ENCODE measurements at regions not wholly inside any gene's neighbourhood (a gene's known extent, or its start where the extent isn't known, plus 50 kb on each side); places are given as distances from the start of the nearest gene placed in this dataset.

- WGBS: 80% methylated on average over 5 of the region's 5 CpGs
- DNase-seq (ENCODE audit: low spot score in 2 of 2): no peak
- Histone ChIP-seq H3K4me3 (no peak overlapping the region), H3K27ac (no peak overlapping the region), H3K36me3 (no peaks in the 10 kb centered on the region), H3K9me3 (peaks cover 6% of the 10 kb centered on the region), H3K4me1 (no peaks in the 10 kb centered on the region), H3K27me3 (no peaks in the 10 kb centered on the region)
- TF ChIP-seq EP300 (IDR thresholded peaks at IDR 0.05): no peak
- TF ChIP-seq, protein P1, sequence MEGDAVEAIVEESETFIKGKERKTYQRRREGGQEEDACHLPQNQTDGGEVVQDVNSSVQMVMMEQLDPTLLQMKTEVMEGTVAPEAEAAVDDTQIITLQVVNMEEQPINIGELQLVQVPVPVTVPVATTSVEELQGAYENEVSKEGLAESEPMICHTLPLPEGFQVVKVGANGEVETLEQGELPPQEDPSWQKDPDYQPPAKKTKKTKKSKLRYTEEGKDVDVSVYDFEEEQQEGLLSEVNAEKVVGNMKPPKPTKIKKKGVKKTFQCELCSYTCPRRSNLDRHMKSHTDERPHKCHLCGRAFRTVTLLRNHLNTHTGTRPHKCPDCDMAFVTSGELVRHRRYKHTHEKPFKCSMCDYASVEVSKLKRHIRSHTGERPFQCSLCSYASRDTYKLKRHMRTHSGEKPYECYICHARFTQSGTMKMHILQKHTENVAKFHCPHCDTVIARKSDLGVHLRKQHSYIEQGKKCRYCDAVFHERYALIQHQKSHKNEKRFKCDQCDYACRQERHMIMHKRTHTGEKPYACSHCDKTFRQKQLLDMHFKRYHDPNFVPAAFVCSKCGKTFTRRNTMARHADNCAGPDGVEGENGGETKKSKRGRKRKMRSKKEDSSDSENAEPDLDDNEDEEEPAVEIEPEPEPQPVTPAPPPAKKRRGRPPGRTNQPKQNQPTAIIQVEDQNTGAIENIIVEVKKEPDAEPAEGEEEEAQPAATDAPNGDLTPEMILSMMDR (IDR thresholded peaks at IDR 0.05): no peak
- TF ChIP-seq POLR2AphosphoS5 (IDR thresholded peaks at IDR 0.05): no peak
- TF ChIP-seq POLR2A (IDR thresholded peaks at IDR 0.05): no peak
These were observed 947.5 kb downstream of the ANKRD7 start for GRCh38 chr7:119172043-119172442.

- no peak for TF ChIP-seq EP300 (IDR thresholded peaks at IDR 0.05)
- TF ChIP-seq, protein P1 (IDR thresholded peaks at IDR 0.05): peak; percentile 11 to 53
- no peak for DNase-seq (ENCODE audit: low spot score in 2 of 2)
- no peaks in the 10 kb centered on the region for H3K36me3 ChIP-seq
These were observed 951.6 kb downstream of the ANKRD7 start for GRCh38 chr7:119175911-119176627.

DNA sequence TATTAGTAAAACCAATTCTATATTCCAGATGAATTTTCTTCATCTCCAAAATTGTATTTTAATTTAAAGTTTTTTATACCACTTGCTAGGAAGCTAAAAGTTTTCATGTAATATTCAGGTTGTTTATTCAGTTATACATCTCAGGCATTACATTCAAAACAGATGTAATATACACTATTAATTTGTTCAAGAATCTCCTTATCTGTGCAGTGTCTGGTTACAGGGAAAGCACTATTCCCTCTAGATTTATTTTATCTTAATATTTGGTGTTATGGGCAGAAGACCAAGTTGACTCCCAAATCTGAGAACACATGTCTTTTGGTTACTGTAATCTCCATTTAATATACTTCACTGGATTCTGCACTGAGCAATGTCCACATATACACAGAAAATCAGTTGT lies 953.4 kb downstream of the ANKRD7 start:
- H3K27ac ChIP-seq: no peak overlapping the region
- DNase-seq (ENCODE audit: low spot score in 2 of 2): no peak

More at GRCh38 chr7:119175911-119176627, 951.6 kb downstream of the ANKRD7 start:
- Histone ChIP-seq H3K27ac (no peak overlapping the region), H3K27me3 (no peaks in the 10 kb centered on the region), H3K4me1 (no peaks in the 10 kb centered on the region), H3K9me3 (no peaks in the 10 kb centered on the region), H3K4me3 (no peak overlapping the region)
- 15% methylated on average over 6 of the region's 6 CpGs for whole genome bisulfite sequencing

DNA sequence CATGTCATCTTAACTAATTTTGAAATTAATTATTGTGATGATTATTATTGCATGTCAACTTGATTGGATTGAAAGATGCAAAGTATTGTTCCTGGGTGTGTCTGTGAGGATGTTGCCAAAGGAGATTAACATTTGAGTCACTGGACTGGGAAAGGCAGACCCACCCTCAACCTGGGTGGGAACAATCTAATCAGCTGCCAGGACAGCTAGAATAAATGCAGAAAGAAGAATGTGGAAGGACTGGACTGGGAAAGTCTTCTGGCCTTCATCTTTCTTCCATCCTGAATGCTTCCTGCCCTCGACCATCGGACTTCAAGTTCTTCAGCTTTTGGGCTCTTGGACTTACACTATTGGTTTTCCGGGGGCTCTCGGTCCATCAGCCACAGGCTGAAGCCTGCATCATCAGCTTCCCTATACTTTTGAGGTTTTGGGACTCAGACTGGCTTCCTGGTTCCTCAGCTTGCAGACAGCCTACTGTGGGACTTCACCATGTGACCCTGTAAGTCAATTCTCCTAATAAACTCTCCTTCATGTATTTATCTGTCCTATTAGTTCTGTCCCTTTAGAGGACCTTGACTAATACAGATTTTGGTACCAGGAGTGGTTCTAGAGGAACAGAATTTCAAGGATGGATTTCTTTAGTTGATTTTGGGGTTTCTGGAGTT lies 959.8 kb downstream of the ANKRD7 start:
- WGBS: 76% methylated on average over 4 of the region's 4 CpGs

More for the DNA sequence above, 953.4 kb downstream of the ANKRD7 start:
- no peaks in the 10 kb centered on the region for H3K27me3 ChIP-seq
- H3K4me3 ChIP-seq: no peak overlapping the region
- H3K4me1 ChIP-seq: no peaks in the 10 kb centered on the region
- no peaks in the 10 kb centered on the region for H3K36me3 ChIP-seq
- no peaks in the 10 kb centered on the region for H3K9me3 ChIP-seq
- TF ChIP-seq POLR2AphosphoS5 (IDR thresholded peaks at IDR 0.05) (no peak), POLR2A (IDR thresholded peaks at IDR 0.05) (no peak), EP300 (IDR thresholded peaks at IDR 0.05) (no peak)
- TF ChIP-seq, protein P1 (IDR thresholded peaks at IDR 0.05): no peak

DNA sequence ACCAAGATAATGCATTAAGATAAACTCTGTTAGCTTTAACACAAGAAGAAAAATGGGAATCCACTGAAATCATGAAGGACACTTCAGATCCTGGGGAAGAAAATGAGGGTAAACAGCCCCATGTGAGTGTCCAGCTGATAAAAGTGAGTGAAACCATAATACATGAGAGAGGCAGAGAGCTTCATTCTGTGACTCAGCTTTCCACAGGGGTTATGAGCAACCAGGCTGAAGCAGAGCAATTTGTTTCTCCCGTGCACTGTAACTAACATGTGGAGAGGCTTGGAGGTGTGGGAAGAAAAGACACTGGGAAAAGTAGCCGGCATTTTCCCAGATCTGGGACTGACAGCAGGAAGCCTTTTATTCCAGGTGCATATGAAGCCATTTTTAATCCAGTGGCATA lies 971.7 kb downstream of the ANKRD7 start:
- H3K27ac ChIP-seq: no peak overlapping the region
- H3K4me1 ChIP-seq: peaks cover 3% of the 10 kb centered on the region
- H3K36me3 ChIP-seq: no peaks in the 10 kb centered on the region
- H3K27me3 ChIP-seq: no peaks in the 10 kb centered on the region
- TF ChIP-seq, protein P1 (IDR thresholded peaks at IDR 0.05): no peak
- no peak for TF ChIP-seq EP300 (IDR thresholded peaks at IDR 0.05)
- TF ChIP-seq POLR2A (IDR thresholded peaks at IDR 0.05): no peak
- TF ChIP-seq POLR2AphosphoS5 (IDR thresholded peaks at IDR 0.05): no peak
- DNase-seq (ENCODE audit: low spot score in 2 of 2): no peak
- 62% methylated on average over 2 of the region's 2 CpGs for WGBS
- H3K9me3 ChIP-seq: no peaks in the 10 kb centered on the region
- no peak overlapping the region for H3K4me3 ChIP-seq

More for the DNA sequence above, 959.8 kb downstream of the ANKRD7 start:
- no peaks in the 10 kb centered on the region for H3K36me3 ChIP-seq
- DNase-seq (ENCODE audit: low spot score in 2 of 2): no peak
- H3K4me1 ChIP-seq: no peaks in the 10 kb centered on the region
- no peaks in the 10 kb centered on the region for H3K9me3 ChIP-seq
- no peak overlapping the region for H3K27ac ChIP-seq
- H3K4me3 ChIP-seq: no peak overlapping the region
- H3K27me3 ChIP-seq: no peaks in the 10 kb centered on the region
- TF ChIP-seq POLR2AphosphoS5 (IDR thresholded peaks at IDR 0.05) (no peak), POLR2A (IDR thresholded peaks at IDR 0.05) (no peak), EP300 (IDR thresholded peaks at IDR 0.05) (no peak)
- TF ChIP-seq, protein P1 (IDR thresholded peaks at IDR 0.05): no peak
